Suprapubic skin (tissue), 4 donors: ENCODE measurements at regions not wholly inside any gene's neighbourhood (a gene's known extent, or its start where the extent isn't known, plus 50 kb on each side); places are given as distances from the start of the nearest gene placed in this dataset.

Source experiments
- POLR2A ChIP-seq, 2 donors: fragments of 450-650 bp; IDR thresholded peaks; one replicate each; pipeline ENCODE4 v1.6.1; 2017; ENCODE audit warnings: antibody characterized with exemption in 2 of 2, mild to moderate bottlenecking in 2 of 2, moderate library complexity in 2 of 2
- POLR2AphosphoS5 ChIP-seq, 3 donors: sonication (generic); formaldehyde crosslinking; IDR thresholded peaks; one replicate each; pipeline ENCODE4 v1.6.1; 2017; ENCODE audit warnings: antibody characterized with exemption in 3 of 3
- TF ChIP-seq, protein P1 (sequence below), 2 donors: fragments of 200-600 bp in 1 of 2; fragments of 450-650 bp in 1 of 2; sonication (generic) in 1 of 2; IDR thresholded peaks; one replicate each; pipeline ENCODE4 v1.5.1; 2016 to 2019; ENCODE audit warnings: antibody characterized with exemption in 2 of 2, mild to moderate bottlenecking in 1 of 2, moderate library complexity in 1 of 2

DNA sequence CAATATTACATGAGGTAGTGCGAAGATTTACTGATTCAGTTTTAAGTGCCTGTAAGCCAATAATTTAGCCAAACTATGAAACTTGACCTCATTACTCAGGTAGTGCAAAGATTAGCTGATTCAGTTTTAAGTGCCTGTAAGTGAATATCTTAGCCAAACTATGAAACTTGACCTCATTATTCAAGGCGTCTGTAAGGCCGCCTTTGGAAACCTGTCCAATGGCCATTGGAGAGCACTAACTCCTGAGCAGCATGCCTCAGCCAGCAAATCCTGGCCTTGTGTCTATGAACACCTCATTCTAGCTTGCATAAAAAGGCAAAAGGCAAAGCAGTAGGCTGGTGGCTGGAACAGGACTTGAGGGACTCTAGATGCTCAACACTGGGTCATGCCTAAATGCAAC, 127.0 kb upstream of the GPR12 start:
- TF ChIP-seq POLR2AphosphoS5 (IDR thresholded peaks at IDR 0.05) (no peak), POLR2A (IDR thresholded peaks at IDR 0.05) (no peak)
- TF ChIP-seq, protein P1, sequence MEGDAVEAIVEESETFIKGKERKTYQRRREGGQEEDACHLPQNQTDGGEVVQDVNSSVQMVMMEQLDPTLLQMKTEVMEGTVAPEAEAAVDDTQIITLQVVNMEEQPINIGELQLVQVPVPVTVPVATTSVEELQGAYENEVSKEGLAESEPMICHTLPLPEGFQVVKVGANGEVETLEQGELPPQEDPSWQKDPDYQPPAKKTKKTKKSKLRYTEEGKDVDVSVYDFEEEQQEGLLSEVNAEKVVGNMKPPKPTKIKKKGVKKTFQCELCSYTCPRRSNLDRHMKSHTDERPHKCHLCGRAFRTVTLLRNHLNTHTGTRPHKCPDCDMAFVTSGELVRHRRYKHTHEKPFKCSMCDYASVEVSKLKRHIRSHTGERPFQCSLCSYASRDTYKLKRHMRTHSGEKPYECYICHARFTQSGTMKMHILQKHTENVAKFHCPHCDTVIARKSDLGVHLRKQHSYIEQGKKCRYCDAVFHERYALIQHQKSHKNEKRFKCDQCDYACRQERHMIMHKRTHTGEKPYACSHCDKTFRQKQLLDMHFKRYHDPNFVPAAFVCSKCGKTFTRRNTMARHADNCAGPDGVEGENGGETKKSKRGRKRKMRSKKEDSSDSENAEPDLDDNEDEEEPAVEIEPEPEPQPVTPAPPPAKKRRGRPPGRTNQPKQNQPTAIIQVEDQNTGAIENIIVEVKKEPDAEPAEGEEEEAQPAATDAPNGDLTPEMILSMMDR (IDR thresholded peaks at IDR 0.05), result no peak
